Pancreas (tissue), 10 donors: ENCODE measurements at regions not wholly inside any gene's neighbourhood (a gene's known extent, or its start where the extent isn't known, plus 50 kb on each side); places are given as distances from the start of the nearest gene placed in this dataset.

ENCODE experiments used
- ATAC-seq, 4 donors: fragments of 200-7000 bp; cut with Tn5 transposase; one replicate each; pipeline versions ENCODE4 v1.8.0 to v1.9.1; 2020; ENCODE audit warnings: mild to moderate bottlenecking in 4 of 4, moderate library complexity in 4 of 4
- DNase-seq, 6 donors: peaks; one replicate each; pipeline ENCODE4 v3.0.0-alpha.2; 2020
- FAIRE-seq: peaks from 2 replicates; lab custom pipeline; 2012; peaks lifted over from hg19 to GRCh38; lab: Jason Lieb, UNC
- H3K27ac ChIP-seq, 4 donors: fragments of 200-600 bp; sonication (generic); 1 replicate in 3 of 4; 2 replicates in 1 of 4; pipeline versions ENCODE4 v1.5.0 to v1.8.0; 2020
- H3K27me3 ChIP-seq, 4 donors: fragments of 200-600 bp; one replicate each; pipeline ENCODE4 v1.8.0; 2021
- H3K36me3 ChIP-seq, 3 donors: fragments of 200-600 bp; sonication (generic) in 1 of 3; one replicate each; pipeline versions ENCODE4 v1.5.0 to v1.8.0; 2020 to 2021
- H3K4me1 ChIP-seq, 3 donors: fragments of 200-600 bp; one replicate each; pipeline ENCODE4 v1.8.0; 2021
- H3K4me3 ChIP-seq, 4 donors: fragments of 200-600 bp; sonication (generic) in 2 of 4; one replicate each; pipeline versions ENCODE4 v1.5.0 to v1.8.0; 2020 to 2021
- H3K9me3 ChIP-seq, 4 donors: fragments of 200-600 bp; one replicate each; pipeline ENCODE4 v1.8.0; 2021
- CTCF ChIP-seq, 4 donors: fragments of 200-600 bp; sonication (generic) in 3 of 4; IDR thresholded peaks; one replicate each; pipeline versions ENCODE4 v1.5.0 to v1.8.0; 2021; ENCODE audit warnings: antibody characterized with exemption in 4 of 4
- WGBS, 2 donors: extraction: QIAGEN DNeasy Blood & Tissue Kit; methylation state at CpG; one replicate each; pipeline ENCODE4 v1.1.7; 2013; 5-methylcytosine and 5-hydroxymethylcytosine counted together
- intact Hi-C, 3 donors: fragments of 100-400 bp; cut with DNase I; formaldehyde crosslinking; loops; one replicate each; pipeline versions ENCODE4 v1.11.1 to v1.14.2; 2022
- donor health status: healthy with polysubstance abuse.
- donor health status: DM: no; HTN: no; CAD: no; lungs with moderate emphysema.
- donor health status: DM: no; HTN: no; CAD: no.
- donor health status: control.
- donor health status: control.
- donor health status: Bipolar disorder and iron deficiency.
- donor health status: DM: yes; HTN: yes; CAD: no.
- donor health status: DM: no; HTN: no; CAD: no.
- donor health status: DM: no; HTN: no; CAD: no.
- donor health status: DM: yes; HTN: yes; CAD: no.

- FAIRE-seq (no peak), ATAC-seq (no peak), DNase-seq (no peak)
- Histone ChIP-seq H3K27me3 (no peaks in the 10 kb centered on the region), H3K36me3 (no peaks in the 10 kb centered on the region), H3K9me3 (no peaks in the 10 kb centered on the region), H3K4me3 (no peak overlapping the region), H3K27ac (no peak overlapping the region), H3K4me1 (no peaks in the 10 kb centered on the region)
- 74 to 87% methylated on average over 5 of the region's 5 CpGs for WGBS, 2 donors
- intact Hi-C loops: no loop called here
- TF ChIP-seq CTCF (IDR thresholded peaks at IDR 0.05): no peak
These were observed 206.8 kb downstream of the LYPLAL1 start for GRCh38 chr1:219380463-219380862.

- intact Hi-C loops: no loop called here
- Histone ChIP-seq H3K27ac (no peak overlapping the region), H3K36me3 (no peaks in the 10 kb centered on the region), H3K4me1 (no peaks in the 10 kb centered on the region), H3K9me3 (no peaks in the 10 kb centered on the region), H3K27me3 (no peaks in the 10 kb centered on the region), H3K4me3 (no peak overlapping the region)
- no peak for DNase-seq
- WGBS, 2 donors: 57 to 66% methylated on average over 2 of the region's 2 CpGs
- ATAC-seq: no peak
- no peak for FAIRE-seq
- TF ChIP-seq CTCF (IDR thresholded peaks at IDR 0.05): no peak
These were observed 206.0 kb downstream of the LYPLAL1 start for GRCh38 chr1:219379691-219380090.

- Histone ChIP-seq H3K4me3 (no peak overlapping the region), H3K4me1 (no peaks in the 10 kb centered on the region), H3K27ac (no peak overlapping the region), H3K36me3 (no peaks in the 10 kb centered on the region), H3K9me3 (no peaks in the 10 kb centered on the region), H3K27me3 (no peaks in the 10 kb centered on the region)
- FAIRE-seq: no peak
- no peak for ATAC-seq
- intact Hi-C loops: no loop called here
- 68 to 77% methylated on average over 4 of the region's 4 CpGs for WGBS, 2 donors
- TF ChIP-seq CTCF (IDR thresholded peaks at IDR 0.05): no peak
- DNase-seq: no peak
These were observed 201.0 kb downstream of the LYPLAL1 start for GRCh38 chr1:219374636-219375035.

GRCh38 chr1:219374046-219374566, 200.4 kb downstream of the LYPLAL1 start:
- no peak overlapping the region for H3K4me3 ChIP-seq
- H3K27me3 ChIP-seq: no peaks in the 10 kb centered on the region
- DNase-seq: no peak
- no peaks in the 10 kb centered on the region for H3K9me3 ChIP-seq
- FAIRE-seq: no peak
- 74 to 86% methylated on average over 5 of the region's 5 CpGs for WGBS, 2 donors
- intact Hi-C loops: no loop called here
- H3K36me3 ChIP-seq: no peaks in the 10 kb centered on the region
- H3K27ac ChIP-seq: no peak overlapping the region
- no peak for ATAC-seq
- H3K4me1 ChIP-seq: no peaks in the 10 kb centered on the region
- TF ChIP-seq CTCF (IDR thresholded peaks at IDR 0.05): no peak

- H3K4me3 ChIP-seq: no peak overlapping the region
- H3K27me3 ChIP-seq: no peaks in the 10 kb centered on the region
- H3K27ac ChIP-seq: no peak overlapping the region
- intact Hi-C loops: no loop called here
- FAIRE-seq (no peak), DNase-seq (no peak), ATAC-seq (no peak)
- 92 to 96% methylated on average over 1 of the region's 1 CpG for WGBS, 2 donors
- no peak for TF ChIP-seq CTCF (IDR thresholded peaks at IDR 0.05)
- no peaks in the 10 kb centered on the region for H3K9me3 ChIP-seq
- no peaks in the 10 kb centered on the region for H3K4me1 ChIP-seq
- no peaks in the 10 kb centered on the region for H3K36me3 ChIP-seq
These were observed 199.9 kb downstream of the LYPLAL1 start for GRCh38 chr1:219373616-219373935.
